B cell (primary cell): ENCODE measurements at regions not wholly inside any gene's neighbourhood (a gene's known extent, or its start where the extent isn't known, plus 50 kb on each side); places are given as distances from the start of the nearest gene placed in this dataset.

Source experiments
- ATAC-seq: fragments of 200-7000 bp; cut with Tn5 transposase; one replicate; pipeline ENCODE4 v1.10.0; 2021; ENCODE audit warnings: low read depth, mild to moderate bottlenecking, moderate number of reproducible peaks, moderate library complexity
- CTCF ChIA-PET: fragments of 350-600 bp; sonication (Branson Sonifier 250); formaldehyde crosslinking; loops from one replicate; lab custom pipeline; 2021; ENCODE audit warnings: antibody characterized with exemption, inconsistent platforms; lab: Charles Lee
- POLR2A ChIA-PET: fragments of 350-600 bp; sonication (Branson Sonifier 250); formaldehyde crosslinking; loops from one replicate; lab custom pipeline; 2021; ENCODE audit warnings: antibody characterized with exemption; lab: Charles Lee
- DNase-seq: peaks from one replicate; pipeline ENCODE4 v3.0.0; 2013
- H2AFZ ChIP-seq: 2 replicates; pipeline ENCODE4 v1.6.1; 2012; ENCODE audit warnings: mild to moderate bottlenecking, low read depth, low read length; ENCODE audit not compliant: insufficient read depth, poor library complexity, severe bottlenecking
- H3K27ac ChIP-seq, 2 donors: 1 replicate in 1 of 2; 2 replicates in 1 of 2; pipeline ENCODE4 v1.5.1; 2012 to 2013; ENCODE audit warnings: low read length in 2 of 2, mild to moderate bottlenecking in 2 of 2, moderate library complexity in 1 of 2
- H3K27me3 ChIP-seq, 4 experiments: fragments of 200-600 bp in 1 of 4; sonication (generic) in 1 of 4; replicated peaks in 1 of 4; 1 replicate in 2 of 4; 2 replicates in 2 of 4; pipeline versions ENCODE4 v1.6.1 to v1.7.0; 2013 to 2016; ENCODE audit warnings: low read length in 3 of 4, mild to moderate bottlenecking in 2 of 4, mixed read lengths in 1 of 4, moderate library complexity in 1 of 4; ENCODE audit not compliant: insufficient read depth in 4 of 4, control insufficient read depth in 3 of 4; ENCODE audit errors: control extremely low read depth in 1 of 4
- H3K36me3 ChIP-seq, 2 experiments: replicated peaks in 1 of 2; 1 replicate in 1 of 2; 2 replicates in 1 of 2; pipeline versions ENCODE4 v1.6.1 to v1.7.1; 2013; ENCODE audit warnings: low read length in 1 of 2; ENCODE audit not compliant: insufficient read depth in 2 of 2, control insufficient read depth in 1 of 2; ENCODE audit errors: control extremely low read depth in 1 of 2, extremely low read depth in 1 of 2
- H3K4me1 ChIP-seq, 2 donors: fragments of 200-600 bp in 1 of 2; sonication (generic) in 1 of 2; 1 replicate in 1 of 2; 2 replicates in 1 of 2; pipeline versions ENCODE4 v1.5.1 to v1.6.1; 2013 to 2017; ENCODE audit warnings: low read length in 2 of 2; ENCODE audit not compliant: control insufficient read depth in 2 of 2, insufficient read depth in 2 of 2
- H3K4me2 ChIP-seq: replicated peaks from 2 replicates; pipeline ENCODE3; 2012; ENCODE audit warnings: mild to moderate bottlenecking, low read depth, low read length; ENCODE audit not compliant: poor library complexity, severe bottlenecking
- H3K4me3 ChIP-seq, 5 experiments: fragments of 200-600 bp in 1 of 5; sonication (generic) in 1 of 5; 1 replicate in 3 of 5; 2 replicates in 2 of 5; pipeline versions ENCODE4 v1.5.1 to v1.7.0; 2011 to 2016; ENCODE audit warnings: low read length in 4 of 5, mild to moderate bottlenecking in 4 of 5, low read depth in 2 of 5, control low read depth in 1 of 5, moderate library complexity in 1 of 5; ENCODE audit not compliant: insufficient read depth in 1 of 5; ENCODE audit errors: control extremely low read depth in 1 of 5, extremely low read depth in 1 of 5
- H3K79me2 ChIP-seq: fragments of 200-600 bp; sonication (generic); one replicate; pipeline ENCODE4 v1.6.0; 2016; ENCODE audit warnings: low read length; ENCODE audit not compliant: control insufficient read depth, insufficient read depth
- H3K9ac ChIP-seq: fragments of 200-600 bp; sonication (generic); 2 replicates; pipeline ENCODE4 v1.6.1; 2017; ENCODE audit warnings: mild to moderate bottlenecking, low read length, moderate library complexity
- H3K9me3 ChIP-seq, 3 donors: one replicate each; pipeline versions ENCODE4 v1.6.1 to v1.7.1; 2013; ENCODE audit warnings: low read length in 2 of 3; ENCODE audit not compliant: control insufficient read depth in 2 of 3, insufficient read depth in 1 of 3; ENCODE audit errors: control extremely low read depth in 1 of 3
- H4K20me1 ChIP-seq: 2 replicates; pipeline ENCODE4 v1.6.0; 2012; ENCODE audit warnings: mild to moderate bottlenecking, low read length; ENCODE audit not compliant: insufficient read depth, control insufficient read depth, poor library complexity, severe bottlenecking
- H3K27ac Mint-ChIP-seq: one replicate; pipeline ENCODE4 v1.8.0; 2021; ENCODE audit warnings: mixed read lengths
- H3K27me3 Mint-ChIP-seq: one replicate; pipeline ENCODE4 v1.8.0; 2021; ENCODE audit warnings: mixed read lengths
- H3K4me1 Mint-ChIP-seq: one replicate; pipeline ENCODE4 v1.8.0; 2021; ENCODE audit warnings: mixed read lengths
- H3K4me3 Mint-ChIP-seq: one replicate; pipeline ENCODE4 v1.8.0; 2021; ENCODE audit warnings: mixed read lengths
- H3K9me3 Mint-ChIP-seq: one replicate; pipeline ENCODE4 v1.8.0; 2022; ENCODE audit warnings: mixed read lengths; ENCODE audit not compliant: insufficient read depth
- EZH2 ChIP-seq: IDR thresholded peaks from 2 replicates; pipeline ENCODE4 v1.6.1; 2012; ENCODE audit warnings: borderline replicate concordance, low read depth, mild to moderate bottlenecking, moderate library complexity, low read length; ENCODE audit not compliant: insufficient read depth, poor library complexity, severe bottlenecking
- WGBS: methylation state at CpG from one replicate; pipeline ENCODE4 v1.1.5; 2013; ENCODE audit warnings: missing lambda C conversion rate; ENCODE audit not compliant: insufficient coverage; 5-methylcytosine and 5-hydroxymethylcytosine counted together
- intact Hi-C: fragments of 100-400 bp; cut with micrococcal nuclease; formaldehyde crosslinking; loops from one replicate; pipeline ENCODE4 v1.10.0; 2022
- TF ChIP-seq, protein P1 (sequence below): fragments of 200-600 bp; IDR thresholded peaks from one replicate; pipeline ENCODE4 v1.8.0; 2022; ENCODE audit warnings: antibody characterized with exemption, mild to moderate bottlenecking

DNA sequence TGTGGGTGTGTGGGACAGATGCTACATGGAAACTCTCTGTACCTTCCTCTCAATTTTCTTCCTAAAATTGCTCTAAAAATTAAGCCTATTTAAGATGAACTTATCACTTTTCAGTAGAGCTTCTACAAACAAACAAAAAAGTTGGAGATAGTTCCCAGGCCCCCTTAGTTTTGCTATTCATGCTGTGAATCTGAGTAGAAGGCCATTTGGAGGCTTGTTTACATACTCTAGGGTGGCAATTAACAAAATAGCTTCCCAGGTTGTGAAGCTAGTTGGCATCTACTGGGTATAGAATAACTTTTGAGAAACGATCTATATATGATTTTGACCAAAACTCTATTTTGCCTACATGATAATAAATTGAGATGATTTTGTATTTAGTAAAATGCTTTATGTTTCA, 541.4 kb upstream of the B3GALT2 start:
- ATAC-seq (no peak), DNase-seq (no peak)
- Mint-ChIP-seq H3K4me1 (no peaks in the 10 kb centered on the region), H3K27ac (no peak overlapping the region), H3K27me3 (peaks cover 5% of the 10 kb centered on the region), H3K4me3 (no peak overlapping the region), H3K9me3 (no peaks in the 10 kb centered on the region)
- no CpG with 5 or more reads among the region's 1 CpG for WGBS
- ChIA-PET CTCF (interaction anchor here (0.7 kb wide), 1 partner anchor 115 kb away, joined by 3 read pairs; no protein-coding TSS in a partner anchor), POLR2A (no interaction called here)
- Histone ChIP-seq H3K4me1 (no peaks in the 10 kb centered on the region), H3K36me3 (no peaks in the 10 kb centered on the region), H2AFZ (no peak overlapping the region), H3K9me3 (peaks cover 0 to 4% (median 0%) of the 10 kb centered on the region in 3 donors), H4K20me1 (no peaks in the 10 kb centered on the region), H3K4me3 (no peak overlapping the region), H3K79me2 (no peaks in the 10 kb centered on the region), H3K27ac (no peak overlapping the region), H3K4me2 (no peak overlapping the region), H3K9ac (no peak overlapping the region), H3K27me3 (no peaks in the 10 kb centered on the region)
- intact Hi-C loops = no loop called here
- TF ChIP-seq EZH2 = no peak
- TF ChIP-seq, protein P1, sequence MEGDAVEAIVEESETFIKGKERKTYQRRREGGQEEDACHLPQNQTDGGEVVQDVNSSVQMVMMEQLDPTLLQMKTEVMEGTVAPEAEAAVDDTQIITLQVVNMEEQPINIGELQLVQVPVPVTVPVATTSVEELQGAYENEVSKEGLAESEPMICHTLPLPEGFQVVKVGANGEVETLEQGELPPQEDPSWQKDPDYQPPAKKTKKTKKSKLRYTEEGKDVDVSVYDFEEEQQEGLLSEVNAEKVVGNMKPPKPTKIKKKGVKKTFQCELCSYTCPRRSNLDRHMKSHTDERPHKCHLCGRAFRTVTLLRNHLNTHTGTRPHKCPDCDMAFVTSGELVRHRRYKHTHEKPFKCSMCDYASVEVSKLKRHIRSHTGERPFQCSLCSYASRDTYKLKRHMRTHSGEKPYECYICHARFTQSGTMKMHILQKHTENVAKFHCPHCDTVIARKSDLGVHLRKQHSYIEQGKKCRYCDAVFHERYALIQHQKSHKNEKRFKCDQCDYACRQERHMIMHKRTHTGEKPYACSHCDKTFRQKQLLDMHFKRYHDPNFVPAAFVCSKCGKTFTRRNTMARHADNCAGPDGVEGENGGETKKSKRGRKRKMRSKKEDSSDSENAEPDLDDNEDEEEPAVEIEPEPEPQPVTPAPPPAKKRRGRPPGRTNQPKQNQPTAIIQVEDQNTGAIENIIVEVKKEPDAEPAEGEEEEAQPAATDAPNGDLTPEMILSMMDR = no peak

DNA sequence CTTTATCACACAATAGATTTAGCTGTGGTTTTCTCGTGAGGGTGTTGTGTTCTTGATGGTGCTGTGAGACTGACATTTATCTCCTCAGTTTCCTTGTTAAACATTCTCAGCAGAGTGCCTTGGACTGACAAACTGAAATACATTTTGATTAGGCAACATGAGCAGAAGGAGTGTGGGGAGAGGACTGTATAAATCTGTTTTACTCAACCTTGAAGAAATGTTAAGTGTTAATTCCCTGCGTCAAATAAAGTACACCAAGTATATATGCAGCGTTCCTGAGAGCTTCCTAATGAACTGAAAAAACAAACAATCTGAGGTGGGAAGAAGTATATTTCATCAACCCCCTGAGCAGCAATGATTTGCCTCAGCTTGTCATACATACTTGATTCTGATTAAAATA, 540.3 kb upstream of the B3GALT2 start:
- ATAC-seq = no peak

More for the DNA sequence above, 540.3 kb upstream of the B3GALT2 start:
- no CpG with 5 or more reads among the region's 3 CpGs for WGBS
- H3K79me2 ChIP-seq = no peaks in the 10 kb centered on the region
- no peak overlapping the region for H2AFZ ChIP-seq
- peaks cover 0 to 4% (median 0%) of the 10 kb centered on the region in 3 donors for H3K9me3 ChIP-seq
- Mint-ChIP-seq H3K27ac (no peak overlapping the region), H3K4me3 (no peak overlapping the region), H3K9me3 (no peaks in the 10 kb centered on the region), H3K4me1 (no peaks in the 10 kb centered on the region), H3K27me3 (peaks cover 5% of the 10 kb centered on the region)
- no peaks in the 10 kb centered on the region for H3K4me1 ChIP-seq
- intact Hi-C loops = no loop called here
- no peak overlapping the region for H3K9ac ChIP-seq
- no peaks in the 10 kb centered on the region for H4K20me1 ChIP-seq
- H3K4me2 ChIP-seq = no peak overlapping the region
- ChIA-PET POLR2A (no interaction called here), CTCF (no interaction called here)
- TF ChIP-seq, protein P1 = no peak
- H3K27me3 ChIP-seq = no peaks in the 10 kb centered on the region
- no peaks in the 10 kb centered on the region for H3K36me3 ChIP-seq
- H3K27ac ChIP-seq = no peak overlapping the region
- DNase-seq = no peak
- H3K4me3 ChIP-seq = no peak overlapping the region
